ENCODE measurements at regions not wholly inside any gene's neighbourhood (a gene's known extent, or its start where the extent isn't known, plus 50 kb on each side); places are given as distances from the start of the nearest gene placed in this dataset.

- no peak overlapping the region for H3K4me3 ChIP-seq (ENCODE audit: low read depth, low read length)
- TF ChIP-seq MYC (IDR thresholded peaks at IDR 0.05; ENCODE audit: low read depth, low read length) (no peak), CTCF (IDR thresholded peaks at IDR 0.05; ENCODE audit: low read depth, low read length) (no peak)
- no peak for DNase-seq (ENCODE audit: low read depth)
Observed at GRCh38 chr16:6066652-6067051, 969.1 kb upstream of the EEF2KMT start.

- no peak for DNase-seq (ENCODE audit: low read depth)
- H3K4me3 ChIP-seq (ENCODE audit: low read depth, low read length), result no peak overlapping the region
- TF ChIP-seq MAX (IDR thresholded peaks at IDR 0.05; ENCODE audit: low read depth, low read length), result no peak
- TF ChIP-seq CTCF (IDR thresholded peaks at IDR 0.05; ENCODE audit: low read depth, low read length), result no peak
- no peak for TF ChIP-seq POLR2A (IDR thresholded peaks at IDR 0.05; ENCODE audit: extremely low read depth, insufficient read length)
- no peak for TF ChIP-seq MYC (IDR thresholded peaks at IDR 0.05; ENCODE audit: low read depth, low read length)
Observed at GRCh38 chr16:6063526-6063925, 965.9 kb upstream of the EEF2KMT start.

- TF ChIP-seq POLR2A (IDR thresholded peaks at IDR 0.05; ENCODE audit: extremely low read depth, insufficient read length) (no peak), CTCF (IDR thresholded peaks at IDR 0.05; ENCODE audit: low read depth, low read length) (no peak), MAX (IDR thresholded peaks at IDR 0.05; ENCODE audit: low read depth, low read length) (no peak), MYC (IDR thresholded peaks at IDR 0.05; ENCODE audit: low read depth, low read length) (no peak)
- no peak overlapping the region for H3K4me3 ChIP-seq (ENCODE audit: low read depth, low read length)
- DNase-seq (ENCODE audit: low read depth), result no peak
Observed at GRCh38 chr16:6059671-6060070, 962.1 kb upstream of the EEF2KMT start.

GRCh38 chr16:6057821-6058220 is 960.2 kb upstream of the EEF2KMT start:
- no peak for DNase-seq (ENCODE audit: low read depth)
- H3K4me3 ChIP-seq (ENCODE audit: low read depth, low read length), result no peak overlapping the region
- TF ChIP-seq MAX (IDR thresholded peaks at IDR 0.05; ENCODE audit: low read depth, low read length) (no peak), POLR2A (IDR thresholded peaks at IDR 0.05; ENCODE audit: extremely low read depth, insufficient read length) (no peak), CTCF (IDR thresholded peaks at IDR 0.05; ENCODE audit: low read depth, low read length) (no peak), MYC (IDR thresholded peaks at IDR 0.05; ENCODE audit: low read depth, low read length) (no peak)

- no peak overlapping the region for H3K4me3 ChIP-seq (ENCODE audit: low read depth, low read length)
- no peak for TF ChIP-seq POLR2A (IDR thresholded peaks at IDR 0.05; ENCODE audit: extremely low read depth, insufficient read length)
- DNase-seq (ENCODE audit: low read depth), result no peak
Observed at GRCh38 chr16:6048017-6048416, 950.4 kb upstream of the EEF2KMT start.

GRCh38 chr16:6047325-6047724 is 949.7 kb upstream of the EEF2KMT start:
- H3K4me3 ChIP-seq (ENCODE audit: low read depth, low read length), result no peak overlapping the region
- TF ChIP-seq MAX (IDR thresholded peaks at IDR 0.05; ENCODE audit: low read depth, low read length) (no peak), MYC (IDR thresholded peaks at IDR 0.05; ENCODE audit: low read depth, low read length) (no peak), CTCF (IDR thresholded peaks at IDR 0.05; ENCODE audit: low read depth, low read length) (no peak), POLR2A (IDR thresholded peaks at IDR 0.05; ENCODE audit: extremely low read depth, insufficient read length) (no peak)
- no peak for DNase-seq (ENCODE audit: low read depth)
